HCT116 (cell line): ENCODE measurements at regions not wholly inside any gene's neighbourhood (a gene's known extent, or its start where the extent isn't known, plus 50 kb on each side); places are given as distances from the start of the nearest gene placed in this dataset.

Experiments used
- ATAC-seq: fragments of 200-7000 bp; cut with Tn5 transposase; 2 replicates; pipeline ENCODE4 v1.9.1; 2020; ENCODE audit warnings: mild to moderate bottlenecking, moderate library complexity
- BruUV-seq: library from RNA; stranded (reverse); fragments of 400-500 nt; replicated peaks from 2 replicates; lab custom pipeline; 2021; lab: Mats Ljungman, UMichigan
- CTCF ChIA-PET: fragments of 300-600 bp; sonication (Branson Sonifier 250); formaldehyde crosslinking; loops from one replicate; lab custom pipeline; 2021; ENCODE audit warnings: antibody characterized with exemption; lab: Charles Lee
- POLR2A ChIA-PET: fragments of 300-600, 350-600 bp; sonication (Branson Sonifier 250); formaldehyde crosslinking; loops from one replicate; lab custom pipeline; 2021; ENCODE audit warnings: antibody characterized with exemption; lab: Charles Lee
- RAD21 ChIA-PET, 2 experiments: fragments of 300-600 bp; sonication (Branson Sonifier 250); formaldehyde crosslinking; loops; one replicate each; lab custom pipeline; 2023; ENCODE audit warnings: low total read pairs in 2 of 2; ENCODE audit not compliant: uncharacterized antibody in 2 of 2, unreplicated experiment in 2 of 2, low non-redundant PET in 1 of 2; lab: Charles Lee
- DNase-seq: peaks from one replicate; pipeline ENCODE4 v3.0.0-alpha.2; 2010; ENCODE audit warnings: low read depth, low spot score
- H2AFZ ChIP-seq: fragments of 200-600 bp; shearing (Covaris generic), sonication (generic); 2 replicates; pipeline ENCODE4 v1.6.1; 2017; ENCODE audit warnings: low read depth, mixed run types, mixed read lengths, antibody characterized with exemption, low read length; ENCODE audit not compliant: poor library complexity, severe bottlenecking
- H3K27ac ChIP-seq: 2 replicates; pipeline ENCODE4 v1.5.1; 2012; ENCODE audit warnings: low read depth, low read length
- H3K27me3 ChIP-seq: fragments of 200-600 bp; sonication (generic); 2 replicates; pipeline ENCODE4 v1.6.1; 2016; ENCODE audit warnings: mixed run types, low read length, mixed read lengths; ENCODE audit not compliant: insufficient read depth
- H3K36me3 ChIP-seq, 2 experiments: fragments of 200-500 bp in 1 of 2; fragments of 200-600 bp in 1 of 2; sonication (Bioruptor generic) in 1 of 2; sonication (generic) in 1 of 2; 2 replicates each; pipeline versions ENCODE4 v1.5.1 to v1.6.1; 2014 to 2016; ENCODE audit warnings: low read length in 2 of 2, inconsistent platforms in 1 of 2, mixed read lengths in 1 of 2, mixed run types in 1 of 2; ENCODE audit not compliant: insufficient read depth in 2 of 2, control insufficient read depth in 1 of 2
- H3K4me1 ChIP-seq, 2 experiments: fragments of 200-600 bp in 1 of 2; sonication (generic) in 1 of 2; 2 replicates each; pipeline versions ENCODE4 v1.5.1 to v1.6.1; 2012 to 2017; ENCODE audit warnings: low read length in 2 of 2, inconsistent platforms in 1 of 2, mild to moderate bottlenecking in 1 of 2, mixed read lengths in 1 of 2, mixed run types in 1 of 2, moderate library complexity in 1 of 2; ENCODE audit not compliant: insufficient read depth in 2 of 2, control insufficient read depth in 1 of 2
- H3K4me2 ChIP-seq: fragments of 200-600 bp; sonication (generic); 2 replicates; pipeline ENCODE4 v1.6.1; 2017; ENCODE audit warnings: mixed run types, low read length, mixed read lengths
- H3K4me3 ChIP-seq, 2 experiments: fragments of 200-600 bp in 1 of 2; sonication (generic) in 1 of 2; replicated peaks in 1 of 2; 2 replicates each; pipeline ENCODE4 v1.5.1; 2011 to 2016; ENCODE audit warnings: low read length in 2 of 2, control low read depth in 1 of 2, low read depth in 1 of 2, mild to moderate bottlenecking in 1 of 2, mixed read lengths in 1 of 2, mixed run types in 1 of 2
- H3K79me2 ChIP-seq: fragments of 200-600 bp; sonication (generic); 2 replicates; pipeline ENCODE4 v1.6.1; 2017; ENCODE audit warnings: mild to moderate bottlenecking, mixed run types, low read length, moderate library complexity, mixed read lengths; ENCODE audit not compliant: insufficient read depth
- H3K9ac ChIP-seq: fragments of 200-600 bp; sonication (generic); 2 replicates; pipeline ENCODE4 v1.6.1; 2016; ENCODE audit warnings: low read length, mixed read lengths
- H3K9me2 ChIP-seq: fragments of 200-600 bp; sonication (generic), shearing (Covaris generic); 2 replicates; pipeline ENCODE4 v1.6.1; 2017; ENCODE audit warnings: mixed run types, mild to moderate bottlenecking, moderate library complexity; ENCODE audit not compliant: insufficient read depth
- H3K9me3 ChIP-seq, 2 experiments: fragments of 200-500 bp in 1 of 2; fragments of 200-600 bp in 1 of 2; sonication (Bioruptor generic) in 1 of 2; sonication (generic) in 1 of 2; 2 replicates each; pipeline ENCODE4 v1.6.1; 2014 to 2017; ENCODE audit warnings: low read length in 2 of 2, mixed read lengths in 2 of 2, inconsistent platforms in 1 of 2, low read depth in 1 of 2, mild to moderate bottlenecking in 1 of 2, mixed run types in 1 of 2, moderate library complexity in 1 of 2; ENCODE audit not compliant: control insufficient read depth in 1 of 2, insufficient read depth in 1 of 2
- H4K20me1 ChIP-seq: fragments of 200-600 bp; sonication (generic), shearing (Covaris generic); 2 replicates; pipeline ENCODE4 v1.6.1; 2017; ENCODE audit warnings: mixed run types, mild to moderate bottlenecking, moderate library complexity; ENCODE audit not compliant: insufficient read depth
- CBX3 ChIP-seq: IDR thresholded peaks from 2 replicates; pipeline ENCODE4 v1.6.1; 2012; ENCODE audit warnings: low read depth
- CEBPB ChIP-seq: IDR thresholded peaks from 2 replicates; pipeline ENCODE4 v1.6.1; 2012; ENCODE audit warnings: low read depth
- ELF1 ChIP-seq: IDR thresholded peaks from 2 replicates; pipeline ENCODE4 v1.6.1; 2012; ENCODE audit warnings: low read depth, borderline replicate concordance
- EZH2phosphoT487 ChIP-seq: fragments of 200-600 bp; IDR thresholded peaks from 2 replicates; pipeline ENCODE4 v1.6.1; 2018; ENCODE audit warnings: antibody characterized with exemption, borderline replicate concordance
- FOSL1 ChIP-seq: IDR thresholded peaks from 2 replicates; pipeline ENCODE4 v1.6.1; 2012; ENCODE audit warnings: low read depth
- JUND ChIP-seq: IDR thresholded peaks from 2 replicates; pipeline ENCODE4 v1.6.1; 2012
- POLR2A ChIP-seq: IDR thresholded peaks from 2 replicates; pipeline ENCODE4 v1.7.0; 2011; ENCODE audit warnings: borderline replicate concordance; ENCODE audit not compliant: insufficient read depth, insufficient read length; ENCODE audit errors: extremely low read depth
- SIN3A ChIP-seq: IDR thresholded peaks from 2 replicates; pipeline ENCODE4 v1.6.1; 2012; ENCODE audit warnings: low read depth
- SP1 ChIP-seq: IDR thresholded peaks from 2 replicates; pipeline ENCODE4 v1.6.1; 2012; ENCODE audit warnings: low read depth
- SRF ChIP-seq: IDR thresholded peaks from 2 replicates; pipeline ENCODE4 v1.6.1; 2012; ENCODE audit warnings: low read depth
- TCF7L2 ChIP-seq: IDR thresholded peaks from 2 replicates; pipeline ENCODE4 v1.7.0; 2011; ENCODE audit warnings: borderline replicate concordance, inconsistent platforms; ENCODE audit not compliant: insufficient read depth, insufficient read length; ENCODE audit errors: extremely low read depth
- YY1 ChIP-seq: IDR thresholded peaks from 2 replicates; pipeline ENCODE4 v1.6.1; 2011; ENCODE audit warnings: low read length, low read depth, moderate library complexity, mild to moderate bottlenecking; ENCODE audit not compliant: insufficient replicate concordance; ENCODE audit errors: extremely low read depth
- ZFX ChIP-seq: fragments of 450-650 bp; IDR thresholded peaks from 2 replicates; pipeline ENCODE4 v1.6.1; 2017
- ZNF274 ChIP-seq: fragments of 200-500 bp; sonication (Bioruptor generic); IDR thresholded peaks from 2 replicates; pipeline ENCODE4 v1.6.1; 2014; ENCODE audit warnings: mild to moderate bottlenecking, low read depth, low read length, inconsistent platforms
- intact Hi-C: fragments of 100-400 bp; cut with micrococcal nuclease; formaldehyde crosslinking; loops from 2 replicates; pipeline ENCODE4 v1.10.0; 2022
- TF ChIP-seq, protein P1 (sequence below): IDR thresholded peaks from 2 replicates; pipeline ENCODE4 v1.6.1; 2012
- TF ChIP-seq, protein P2 (sequence below): IDR thresholded peaks from 2 replicates; pipeline ENCODE4 v1.6.1; 2012
- TF ChIP-seq, protein P3 (sequence below), 3 experiments: fragments of 200-600 bp in 1 of 3; sonication (generic) in 1 of 3; IDR thresholded peaks in 2 of 3; conservative IDR thresholded peaks in 1 of 3; 2 replicates each; pipeline ENCODE4 v1.5.1; 2012 to 2017; ENCODE audit warnings: low read depth in 2 of 3, low read length in 2 of 3, antibody characterized with exemption in 1 of 3, borderline replicate concordance in 1 of 3, control low read depth in 1 of 3, mild to moderate bottlenecking in 1 of 3, mixed read lengths in 1 of 3, mixed run types in 1 of 3, moderate library complexity in 1 of 3; ENCODE audit not compliant: insufficient read depth in 1 of 3
- TF ChIP-seq, protein P4 (sequence below): IDR thresholded peaks from 2 replicates; pipeline ENCODE4 v1.6.1; 2012; ENCODE audit warnings: low read depth

DNA sequence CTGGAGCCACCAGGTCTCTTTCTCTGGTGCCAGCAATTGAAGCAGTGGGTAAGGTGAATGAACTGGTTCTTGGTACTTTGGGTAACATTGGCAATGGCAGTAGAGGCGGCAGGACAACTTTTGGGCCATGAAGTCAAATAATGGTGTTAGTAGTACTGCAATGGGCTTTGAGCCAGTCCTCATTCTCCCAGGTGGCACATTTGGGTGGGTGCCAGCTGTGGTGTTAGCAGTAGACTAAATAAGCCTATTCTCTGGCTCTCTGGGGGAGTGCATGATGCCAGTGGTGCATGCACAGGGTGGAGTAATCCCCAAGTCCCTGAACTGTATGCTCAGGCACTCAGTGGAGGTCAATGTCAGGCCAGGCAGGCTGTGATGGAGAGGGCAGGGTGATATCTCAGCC lies 120.2 kb upstream of the LRRTM4 start:
- intact Hi-C loops = no loop called here
- no peak overlapping the region for H3K27ac ChIP-seq
- no peaks in the 10 kb centered on the region for H4K20me1 ChIP-seq
- H3K9me3 ChIP-seq = peaks cover 4 to 9% of the 10 kb centered on the region in 2 experiments; a peak in 3 of 4 replicates
- DNase-seq = no peak
- ChIA-PET RAD21 (no interaction called here), CTCF (no interaction called here), POLR2A (no interaction called here)
- BruUV-seq = no TSS peak
- H3K9me2 ChIP-seq = no peaks in the 10 kb centered on the region
- no peaks in the 10 kb centered on the region for H3K27me3 ChIP-seq
- no peak for ATAC-seq
- H3K4me2 ChIP-seq = no peak overlapping the region
- no peaks in the 10 kb centered on the region for H3K79me2 ChIP-seq
- H2AFZ ChIP-seq = no peak overlapping the region
- H3K36me3 ChIP-seq = no peaks in the 10 kb centered on the region
- H3K4me1 ChIP-seq = no peaks in the 10 kb centered on the region
- no peak overlapping the region for H3K4me3 ChIP-seq
- H3K9ac ChIP-seq = no peak overlapping the region
- TF ChIP-seq SP1 (no peak), EZH2phosphoT487 (no peak), FOSL1 (no peak), ELF1 (no peak), ZNF274 (no peak), CEBPB (no peak), CBX3 (no peak), TCF7L2 (no peak), JUND (no peak), SIN3A (no peak), YY1 (no peak), SRF (no peak), ZFX (no peak), POLR2A (no peak)
- TF ChIP-seq, protein P1, sequence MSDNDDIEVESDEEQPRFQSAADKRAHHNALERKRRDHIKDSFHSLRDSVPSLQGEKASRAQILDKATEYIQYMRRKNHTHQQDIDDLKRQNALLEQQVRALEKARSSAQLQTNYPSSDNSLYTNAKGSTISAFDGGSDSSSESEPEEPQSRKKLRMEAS = no peak
- TF ChIP-seq, protein P2, sequence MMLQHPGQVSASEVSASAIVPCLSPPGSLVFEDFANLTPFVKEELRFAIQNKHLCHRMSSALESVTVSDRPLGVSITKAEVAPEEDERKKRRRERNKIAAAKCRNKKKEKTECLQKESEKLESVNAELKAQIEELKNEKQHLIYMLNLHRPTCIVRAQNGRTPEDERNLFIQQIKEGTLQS = no peak
- TF ChIP-seq, protein P3, sequence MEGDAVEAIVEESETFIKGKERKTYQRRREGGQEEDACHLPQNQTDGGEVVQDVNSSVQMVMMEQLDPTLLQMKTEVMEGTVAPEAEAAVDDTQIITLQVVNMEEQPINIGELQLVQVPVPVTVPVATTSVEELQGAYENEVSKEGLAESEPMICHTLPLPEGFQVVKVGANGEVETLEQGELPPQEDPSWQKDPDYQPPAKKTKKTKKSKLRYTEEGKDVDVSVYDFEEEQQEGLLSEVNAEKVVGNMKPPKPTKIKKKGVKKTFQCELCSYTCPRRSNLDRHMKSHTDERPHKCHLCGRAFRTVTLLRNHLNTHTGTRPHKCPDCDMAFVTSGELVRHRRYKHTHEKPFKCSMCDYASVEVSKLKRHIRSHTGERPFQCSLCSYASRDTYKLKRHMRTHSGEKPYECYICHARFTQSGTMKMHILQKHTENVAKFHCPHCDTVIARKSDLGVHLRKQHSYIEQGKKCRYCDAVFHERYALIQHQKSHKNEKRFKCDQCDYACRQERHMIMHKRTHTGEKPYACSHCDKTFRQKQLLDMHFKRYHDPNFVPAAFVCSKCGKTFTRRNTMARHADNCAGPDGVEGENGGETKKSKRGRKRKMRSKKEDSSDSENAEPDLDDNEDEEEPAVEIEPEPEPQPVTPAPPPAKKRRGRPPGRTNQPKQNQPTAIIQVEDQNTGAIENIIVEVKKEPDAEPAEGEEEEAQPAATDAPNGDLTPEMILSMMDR (IDR thresholded peaks at IDR 0.05 in 2 of 3, conservative IDR thresholded peaks at IDR 0.05 in 1 of 3; ENCODE audit: borderline replicate concordance in 1 of 3, insufficient read depth in 1 of 3, low read depth in 2 of 3, low read length in 2 of 3) = no peak
- TF ChIP-seq, protein P4, sequence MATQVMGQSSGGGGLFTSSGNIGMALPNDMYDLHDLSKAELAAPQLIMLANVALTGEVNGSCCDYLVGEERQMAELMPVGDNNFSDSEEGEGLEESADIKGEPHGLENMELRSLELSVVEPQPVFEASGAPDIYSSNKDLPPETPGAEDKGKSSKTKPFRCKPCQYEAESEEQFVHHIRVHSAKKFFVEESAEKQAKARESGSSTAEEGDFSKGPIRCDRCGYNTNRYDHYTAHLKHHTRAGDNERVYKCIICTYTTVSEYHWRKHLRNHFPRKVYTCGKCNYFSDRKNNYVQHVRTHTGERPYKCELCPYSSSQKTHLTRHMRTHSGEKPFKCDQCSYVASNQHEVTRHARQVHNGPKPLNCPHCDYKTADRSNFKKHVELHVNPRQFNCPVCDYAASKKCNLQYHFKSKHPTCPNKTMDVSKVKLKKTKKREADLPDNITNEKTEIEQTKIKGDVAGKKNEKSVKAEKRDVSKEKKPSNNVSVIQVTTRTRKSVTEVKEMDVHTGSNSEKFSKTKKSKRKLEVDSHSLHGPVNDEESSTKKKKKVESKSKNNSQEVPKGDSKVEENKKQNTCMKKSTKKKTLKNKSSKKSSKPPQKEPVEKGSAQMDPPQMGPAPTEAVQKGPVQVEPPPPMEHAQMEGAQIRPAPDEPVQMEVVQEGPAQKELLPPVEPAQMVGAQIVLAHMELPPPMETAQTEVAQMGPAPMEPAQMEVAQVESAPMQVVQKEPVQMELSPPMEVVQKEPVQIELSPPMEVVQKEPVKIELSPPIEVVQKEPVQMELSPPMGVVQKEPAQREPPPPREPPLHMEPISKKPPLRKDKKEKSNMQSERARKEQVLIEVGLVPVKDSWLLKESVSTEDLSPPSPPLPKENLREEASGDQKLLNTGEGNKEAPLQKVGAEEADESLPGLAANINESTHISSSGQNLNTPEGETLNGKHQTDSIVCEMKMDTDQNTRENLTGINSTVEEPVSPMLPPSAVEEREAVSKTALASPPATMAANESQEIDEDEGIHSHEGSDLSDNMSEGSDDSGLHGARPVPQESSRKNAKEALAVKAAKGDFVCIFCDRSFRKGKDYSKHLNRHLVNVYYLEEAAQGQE = no peak
- TF ChIP-seq, all 23 proteins: peak for 0
